Epithelial cell of esophagus (primary cell): ENCODE measurements at regions not wholly inside any gene's neighbourhood (a gene's known extent, or its start where the extent isn't known, plus 50 kb on each side); places are given as distances from the start of the nearest gene placed in this dataset.

Experiments
- DNase-seq: peaks from one replicate; pipeline ENCODE4 v3.0.0; 2010; ENCODE audit warnings: low read depth
- H3K4me3 ChIP-seq: 2 replicates; pipeline ENCODE4 v1.5.1; 2011; ENCODE audit warnings: mild to moderate bottlenecking, low read length, control low read depth
- CTCF ChIP-seq: IDR thresholded peaks from 2 replicates; pipeline ENCODE4 v1.5.1; 2011; ENCODE audit warnings: low read depth, mild to moderate bottlenecking, low read length, control low read depth, inconsistent platforms; ENCODE audit not compliant: insufficient read depth; ENCODE audit errors: missing control alignments

GRCh38 chr13:111844222-111844671, 222.7 kb upstream of the SOX1 start:
- H3K4me3 ChIP-seq: no peak overlapping the region
- no peak for DNase-seq
- no peak for TF ChIP-seq CTCF

GRCh38 chr13:111844682-111845081, 222.3 kb upstream of the SOX1 start:
- no peak overlapping the region for H3K4me3 ChIP-seq
- no peak for DNase-seq
- TF ChIP-seq CTCF: no peak

- no peak for TF ChIP-seq CTCF
- no peak for DNase-seq
Observed at GRCh38 chr13:111845621-111846351, 221.2 kb upstream of the SOX1 start.

GRCh38 chr13:111846391-111847159, 220.4 kb upstream of the SOX1 start:
- DNase-seq: no peak
- TF ChIP-seq CTCF: no peak
- H3K4me3 ChIP-seq: no peak overlapping the region

More at GRCh38 chr13:111845621-111846351, 221.2 kb upstream of the SOX1 start:
- H3K4me3 ChIP-seq: no peak overlapping the region

GRCh38 chr13:111847964-111848363, 219.0 kb upstream of the SOX1 start:
- H3K4me3 ChIP-seq: no peak overlapping the region
- no peak for DNase-seq
- no peak for TF ChIP-seq CTCF

- no peak for DNase-seq
- no peak for TF ChIP-seq CTCF
- no peak overlapping the region for H3K4me3 ChIP-seq
Observed at GRCh38 chr13:111850458-111850857, 216.5 kb upstream of the SOX1 start.
